ENCODE measurements at regions not wholly inside any gene's neighbourhood (a gene's known extent, or its start where the extent isn't known, plus 50 kb on each side); places are given as distances from the start of the nearest gene placed in this dataset.

DNA sequence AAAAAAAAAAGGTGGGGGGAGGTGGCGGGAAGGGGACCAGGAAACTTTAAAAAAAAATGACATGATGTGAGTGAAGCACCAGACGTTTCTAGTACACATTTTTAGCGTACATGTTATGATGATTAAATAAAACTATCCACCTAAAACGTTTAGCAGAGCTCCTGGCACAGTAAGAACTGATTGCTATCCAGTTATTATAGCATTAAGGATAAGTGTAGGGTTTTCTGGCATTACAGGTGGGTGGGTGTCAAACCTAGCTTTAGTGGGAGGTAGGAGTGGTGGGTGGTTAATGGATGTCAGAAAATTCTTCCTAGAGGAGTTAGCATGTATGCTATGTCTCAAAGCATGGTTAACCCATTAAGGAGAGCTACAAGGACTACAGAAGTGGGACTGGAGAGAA is 2329.5 kb downstream of the MAT2B start:
- H4K20me1 ChIP-seq (ENCODE audit: control insufficient read depth, extremely low read depth, insufficient read depth, low read length) = no peaks in the 10 kb centered on the region
- H3K27ac ChIP-seq (ENCODE audit: control insufficient read depth, insufficient read depth, low read length) = no peak overlapping the region
- H3K4me2 ChIP-seq (ENCODE audit: control insufficient read depth, extremely low read depth, insufficient read depth, low read depth, low read length) = no peak overlapping the region
- H3K4me3 ChIP-seq (ENCODE audit: control insufficient read depth in 2 of 3, extremely low read depth in 1 of 3, insufficient read depth in 2 of 3, low read depth in 1 of 3, low read length in 3 of 3) = no peak overlapping the region
- no peaks in the 10 kb centered on the region for H3K27me3 ChIP-seq (ENCODE audit: control insufficient read depth, extremely low read depth, insufficient read depth, low read length)
- DNase-seq (ENCODE audit: low read depth, low spot score) = no peak
- H3K79me2 ChIP-seq (ENCODE audit: control insufficient read depth, insufficient read depth, low read length) = no peaks in the 10 kb centered on the region
- no peak for FAIRE-seq
- dilution Hi-C loops (cut with MboI; ENCODE audit: extremely low pct_ligation_motif_present, low sequenced_read_pairs) = no loop called here
- no peak overlapping the region for H2AFZ ChIP-seq (ENCODE audit: control insufficient read depth, low read length)
- no peaks in the 10 kb centered on the region for H3K36me3 ChIP-seq (ENCODE audit: control insufficient read depth in 2 of 2, extremely low read depth in 1 of 2, insufficient read depth in 2 of 2, low read length in 2 of 2)
- TF ChIP-seq, protein P1, sequence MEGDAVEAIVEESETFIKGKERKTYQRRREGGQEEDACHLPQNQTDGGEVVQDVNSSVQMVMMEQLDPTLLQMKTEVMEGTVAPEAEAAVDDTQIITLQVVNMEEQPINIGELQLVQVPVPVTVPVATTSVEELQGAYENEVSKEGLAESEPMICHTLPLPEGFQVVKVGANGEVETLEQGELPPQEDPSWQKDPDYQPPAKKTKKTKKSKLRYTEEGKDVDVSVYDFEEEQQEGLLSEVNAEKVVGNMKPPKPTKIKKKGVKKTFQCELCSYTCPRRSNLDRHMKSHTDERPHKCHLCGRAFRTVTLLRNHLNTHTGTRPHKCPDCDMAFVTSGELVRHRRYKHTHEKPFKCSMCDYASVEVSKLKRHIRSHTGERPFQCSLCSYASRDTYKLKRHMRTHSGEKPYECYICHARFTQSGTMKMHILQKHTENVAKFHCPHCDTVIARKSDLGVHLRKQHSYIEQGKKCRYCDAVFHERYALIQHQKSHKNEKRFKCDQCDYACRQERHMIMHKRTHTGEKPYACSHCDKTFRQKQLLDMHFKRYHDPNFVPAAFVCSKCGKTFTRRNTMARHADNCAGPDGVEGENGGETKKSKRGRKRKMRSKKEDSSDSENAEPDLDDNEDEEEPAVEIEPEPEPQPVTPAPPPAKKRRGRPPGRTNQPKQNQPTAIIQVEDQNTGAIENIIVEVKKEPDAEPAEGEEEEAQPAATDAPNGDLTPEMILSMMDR (optimal IDR thresholded peaks at IDR 0.05 in 1 of 3, IDR thresholded peaks at IDR 0.05 in 1 of 3, conservative IDR thresholded peaks at IDR 0.05 in 1 of 3; ENCODE audit: extremely low read depth in 1 of 3, insufficient read depth in 2 of 3, low read length in 3 of 3) = no peak
- TF ChIP-seq EZH2 (IDR thresholded peaks at IDR 0.05; ENCODE audit: low read length) = no peak
- H3K9ac ChIP-seq (ENCODE audit: control insufficient read depth, extremely low read depth, insufficient read depth, low read length) = no peak overlapping the region
- H3K4me1 ChIP-seq (ENCODE audit: control insufficient read depth, extremely low read depth, insufficient read depth, low read length) = no peaks in the 10 kb centered on the region
- no peaks in the 10 kb centered on the region for H3K9me3 ChIP-seq (ENCODE audit: control insufficient read depth, low read depth, low read length)
- no peaks in the 10 kb centered on the region for H3K9me1 ChIP-seq (ENCODE audit: control insufficient read depth, extremely low read depth, insufficient read depth, low read length)

DNA sequence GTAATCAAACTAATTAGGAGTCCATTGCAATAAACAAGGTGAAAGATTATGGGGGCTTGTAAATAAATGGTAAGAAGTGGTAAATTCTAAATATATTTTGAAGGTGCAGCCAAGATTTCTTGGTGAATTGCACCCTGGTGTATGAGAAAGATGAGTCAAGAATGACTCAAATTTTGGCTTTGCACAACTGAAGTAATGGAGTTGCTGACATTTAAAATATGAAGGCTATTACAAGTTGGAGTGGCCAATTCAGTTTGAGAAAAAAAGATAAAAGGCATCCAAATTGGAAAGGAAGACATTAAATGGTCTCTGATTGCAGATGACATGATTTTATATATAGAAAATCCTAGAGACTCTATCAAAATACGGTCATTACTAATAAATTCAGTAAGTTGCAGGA is 2330.6 kb downstream of the MAT2B start:
- dilution Hi-C loops (cut with MboI; ENCODE audit: extremely low pct_ligation_motif_present, low sequenced_read_pairs) = no loop called here
- Histone ChIP-seq H3K9me1 (ENCODE audit: control insufficient read depth, extremely low read depth, insufficient read depth, low read length) (no peaks in the 10 kb centered on the region), H3K27me3 (ENCODE audit: control insufficient read depth, extremely low read depth, insufficient read depth, low read length) (no peaks in the 10 kb centered on the region), H3K36me3 (ENCODE audit: control insufficient read depth in 2 of 2, extremely low read depth in 1 of 2, insufficient read depth in 2 of 2, low read length in 2 of 2) (no peaks in the 10 kb centered on the region), H3K9ac (ENCODE audit: control insufficient read depth, extremely low read depth, insufficient read depth, low read length) (no peak overlapping the region), H4K20me1 (ENCODE audit: control insufficient read depth, extremely low read depth, insufficient read depth, low read length) (no peaks in the 10 kb centered on the region), H3K27ac (ENCODE audit: control insufficient read depth, insufficient read depth, low read length) (no peak overlapping the region), H3K9me3 (ENCODE audit: control insufficient read depth, low read depth, low read length) (no peaks in the 10 kb centered on the region), H2AFZ (ENCODE audit: control insufficient read depth, low read length) (no peak overlapping the region), H3K4me2 (ENCODE audit: control insufficient read depth, extremely low read depth, insufficient read depth, low read depth, low read length) (no peak overlapping the region), H3K4me3 (ENCODE audit: control insufficient read depth in 2 of 3, extremely low read depth in 1 of 3, insufficient read depth in 2 of 3, low read depth in 1 of 3, low read length in 3 of 3) (no peak overlapping the region), H3K79me2 (ENCODE audit: control insufficient read depth, insufficient read depth, low read length) (no peaks in the 10 kb centered on the region), H3K4me1 (ENCODE audit: control insufficient read depth, extremely low read depth, insufficient read depth, low read length) (no peaks in the 10 kb centered on the region)
- FAIRE-seq (no peak), DNase-seq (ENCODE audit: low read depth, low spot score) (no peak)
- TF ChIP-seq, protein P1 (optimal IDR thresholded peaks at IDR 0.05 in 1 of 3, IDR thresholded peaks at IDR 0.05 in 1 of 3, conservative IDR thresholded peaks at IDR 0.05 in 1 of 3; ENCODE audit: extremely low read depth in 1 of 3, insufficient read depth in 2 of 3, low read length in 3 of 3) = no peak
- no peak for TF ChIP-seq EZH2 (IDR thresholded peaks at IDR 0.05; ENCODE audit: low read length)

Measured in keratinocyte (primary cell).